HCT116 (cell line): ENCODE measurements at regions not wholly inside any gene's neighbourhood (a gene's known extent, or its start where the extent isn't known, plus 50 kb on each side); places are given as distances from the start of the nearest gene placed in this dataset.

ENCODE experiments used
- EZH2 ChIP-seq: fragments of 200-600 bp; sonication (generic); IDR thresholded peaks from 2 replicates; pipeline ENCODE4 v1.6.1; 2017; ENCODE audit warnings: antibody characterized with exemption, mixed run types
- JUND ChIP-seq: IDR thresholded peaks from 2 replicates; pipeline ENCODE4 v1.6.1; 2012
- POLR2A ChIP-seq: IDR thresholded peaks from 2 replicates; pipeline ENCODE4 v1.7.0; 2011; ENCODE audit warnings: borderline replicate concordance; ENCODE audit not compliant: insufficient read depth, insufficient read length; ENCODE audit errors: extremely low read depth
- POLR2AphosphoS5 ChIP-seq: IDR thresholded peaks from 2 replicates; pipeline ENCODE4 v1.6.1; 2011; ENCODE audit warnings: mild to moderate bottlenecking, low read depth, low read length, moderate library complexity
- SP1 ChIP-seq: IDR thresholded peaks from 2 replicates; pipeline ENCODE4 v1.6.1; 2012; ENCODE audit warnings: low read depth
- TF ChIP-seq, protein P1 (sequence below), 3 experiments: fragments of 200-600 bp in 1 of 3; sonication (generic) in 1 of 3; IDR thresholded peaks in 2 of 3; conservative IDR thresholded peaks in 1 of 3; 2 replicates each; pipeline ENCODE4 v1.5.1; 2012 to 2017; ENCODE audit warnings: low read depth in 2 of 3, low read length in 2 of 3, antibody characterized with exemption in 1 of 3, borderline replicate concordance in 1 of 3, control low read depth in 1 of 3, mild to moderate bottlenecking in 1 of 3, mixed read lengths in 1 of 3, mixed run types in 1 of 3, moderate library complexity in 1 of 3; ENCODE audit not compliant: insufficient read depth in 1 of 3
- TF ChIP-seq, protein P2 (sequence below): IDR thresholded peaks from 2 replicates; pipeline ENCODE4 v1.6.1; 2011; ENCODE audit warnings: mild to moderate bottlenecking, low read length, moderate library complexity; ENCODE audit not compliant: insufficient replicate concordance; ENCODE audit errors: extremely low read depth
- TF ChIP-seq, protein P3 (sequence below): IDR thresholded peaks from 2 replicates; pipeline ENCODE4 v1.6.1; 2012; ENCODE audit warnings: low read depth
- TF ChIP-seq, protein P4 (sequence below): IDR thresholded peaks from 2 replicates; pipeline ENCODE4 v1.6.1; 2012

DNA sequence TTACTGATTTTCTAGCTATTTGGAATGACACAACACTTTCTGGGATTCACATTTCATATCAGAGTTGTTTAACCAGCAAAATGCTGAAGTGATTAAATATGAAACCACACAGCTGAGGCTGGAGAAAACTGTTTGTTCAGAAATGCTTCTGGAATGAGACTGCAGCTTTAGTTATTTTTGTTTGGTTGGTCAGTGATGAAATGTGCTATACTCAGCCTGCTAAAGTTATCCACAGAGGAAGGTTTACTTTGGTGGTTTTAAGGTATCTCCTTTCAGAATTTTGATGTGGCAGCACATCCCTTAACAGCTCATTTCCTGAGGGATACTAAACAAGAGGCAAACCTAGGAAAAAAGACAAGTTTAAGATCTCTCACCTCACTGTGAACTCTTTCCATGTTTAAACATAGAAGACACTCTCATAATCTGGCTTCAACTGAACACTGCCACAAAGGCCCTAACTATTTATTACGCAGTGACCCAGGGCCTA lies 106.6 kb upstream of the PDE5A start:
- TF ChIP-seq EZH2 (no peak), POLR2A (no peak), JUND (no peak), POLR2AphosphoS5 (no peak), SP1 (no peak)
- TF ChIP-seq, protein P1, sequence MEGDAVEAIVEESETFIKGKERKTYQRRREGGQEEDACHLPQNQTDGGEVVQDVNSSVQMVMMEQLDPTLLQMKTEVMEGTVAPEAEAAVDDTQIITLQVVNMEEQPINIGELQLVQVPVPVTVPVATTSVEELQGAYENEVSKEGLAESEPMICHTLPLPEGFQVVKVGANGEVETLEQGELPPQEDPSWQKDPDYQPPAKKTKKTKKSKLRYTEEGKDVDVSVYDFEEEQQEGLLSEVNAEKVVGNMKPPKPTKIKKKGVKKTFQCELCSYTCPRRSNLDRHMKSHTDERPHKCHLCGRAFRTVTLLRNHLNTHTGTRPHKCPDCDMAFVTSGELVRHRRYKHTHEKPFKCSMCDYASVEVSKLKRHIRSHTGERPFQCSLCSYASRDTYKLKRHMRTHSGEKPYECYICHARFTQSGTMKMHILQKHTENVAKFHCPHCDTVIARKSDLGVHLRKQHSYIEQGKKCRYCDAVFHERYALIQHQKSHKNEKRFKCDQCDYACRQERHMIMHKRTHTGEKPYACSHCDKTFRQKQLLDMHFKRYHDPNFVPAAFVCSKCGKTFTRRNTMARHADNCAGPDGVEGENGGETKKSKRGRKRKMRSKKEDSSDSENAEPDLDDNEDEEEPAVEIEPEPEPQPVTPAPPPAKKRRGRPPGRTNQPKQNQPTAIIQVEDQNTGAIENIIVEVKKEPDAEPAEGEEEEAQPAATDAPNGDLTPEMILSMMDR (IDR thresholded peaks at IDR 0.05 in 2 of 3, conservative IDR thresholded peaks at IDR 0.05 in 1 of 3; ENCODE audit: borderline replicate concordance in 1 of 3, insufficient read depth in 1 of 3, low read depth in 2 of 3, low read length in 2 of 3): no peak
- TF ChIP-seq, protein P2, sequence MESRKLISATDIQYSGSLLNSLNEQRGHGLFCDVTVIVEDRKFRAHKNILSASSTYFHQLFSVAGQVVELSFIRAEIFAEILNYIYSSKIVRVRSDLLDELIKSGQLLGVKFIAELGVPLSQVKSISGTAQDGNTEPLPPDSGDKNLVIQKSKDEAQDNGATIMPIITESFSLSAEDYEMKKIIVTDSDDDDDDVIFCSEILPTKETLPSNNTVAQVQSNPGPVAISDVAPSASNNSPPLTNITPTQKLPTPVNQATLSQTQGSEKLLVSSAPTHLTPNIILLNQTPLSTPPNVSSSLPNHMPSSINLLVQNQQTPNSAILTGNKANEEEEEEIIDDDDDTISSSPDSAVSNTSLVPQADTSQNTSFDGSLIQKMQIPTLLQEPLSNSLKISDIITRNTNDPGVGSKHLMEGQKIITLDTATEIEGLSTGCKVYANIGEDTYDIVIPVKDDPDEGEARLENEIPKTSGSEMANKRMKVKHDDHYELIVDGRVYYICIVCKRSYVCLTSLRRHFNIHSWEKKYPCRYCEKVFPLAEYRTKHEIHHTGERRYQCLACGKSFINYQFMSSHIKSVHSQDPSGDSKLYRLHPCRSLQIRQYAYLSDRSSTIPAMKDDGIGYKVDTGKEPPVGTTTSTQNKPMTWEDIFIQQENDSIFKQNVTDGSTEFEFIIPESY: no peak
- TF ChIP-seq, protein P3, sequence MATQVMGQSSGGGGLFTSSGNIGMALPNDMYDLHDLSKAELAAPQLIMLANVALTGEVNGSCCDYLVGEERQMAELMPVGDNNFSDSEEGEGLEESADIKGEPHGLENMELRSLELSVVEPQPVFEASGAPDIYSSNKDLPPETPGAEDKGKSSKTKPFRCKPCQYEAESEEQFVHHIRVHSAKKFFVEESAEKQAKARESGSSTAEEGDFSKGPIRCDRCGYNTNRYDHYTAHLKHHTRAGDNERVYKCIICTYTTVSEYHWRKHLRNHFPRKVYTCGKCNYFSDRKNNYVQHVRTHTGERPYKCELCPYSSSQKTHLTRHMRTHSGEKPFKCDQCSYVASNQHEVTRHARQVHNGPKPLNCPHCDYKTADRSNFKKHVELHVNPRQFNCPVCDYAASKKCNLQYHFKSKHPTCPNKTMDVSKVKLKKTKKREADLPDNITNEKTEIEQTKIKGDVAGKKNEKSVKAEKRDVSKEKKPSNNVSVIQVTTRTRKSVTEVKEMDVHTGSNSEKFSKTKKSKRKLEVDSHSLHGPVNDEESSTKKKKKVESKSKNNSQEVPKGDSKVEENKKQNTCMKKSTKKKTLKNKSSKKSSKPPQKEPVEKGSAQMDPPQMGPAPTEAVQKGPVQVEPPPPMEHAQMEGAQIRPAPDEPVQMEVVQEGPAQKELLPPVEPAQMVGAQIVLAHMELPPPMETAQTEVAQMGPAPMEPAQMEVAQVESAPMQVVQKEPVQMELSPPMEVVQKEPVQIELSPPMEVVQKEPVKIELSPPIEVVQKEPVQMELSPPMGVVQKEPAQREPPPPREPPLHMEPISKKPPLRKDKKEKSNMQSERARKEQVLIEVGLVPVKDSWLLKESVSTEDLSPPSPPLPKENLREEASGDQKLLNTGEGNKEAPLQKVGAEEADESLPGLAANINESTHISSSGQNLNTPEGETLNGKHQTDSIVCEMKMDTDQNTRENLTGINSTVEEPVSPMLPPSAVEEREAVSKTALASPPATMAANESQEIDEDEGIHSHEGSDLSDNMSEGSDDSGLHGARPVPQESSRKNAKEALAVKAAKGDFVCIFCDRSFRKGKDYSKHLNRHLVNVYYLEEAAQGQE: no peak
- TF ChIP-seq, protein P4, sequence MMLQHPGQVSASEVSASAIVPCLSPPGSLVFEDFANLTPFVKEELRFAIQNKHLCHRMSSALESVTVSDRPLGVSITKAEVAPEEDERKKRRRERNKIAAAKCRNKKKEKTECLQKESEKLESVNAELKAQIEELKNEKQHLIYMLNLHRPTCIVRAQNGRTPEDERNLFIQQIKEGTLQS: no peak
